ENCODE measurements at regions not wholly inside any gene's neighbourhood (a gene's known extent, or its start where the extent isn't known, plus 50 kb on each side); places are given as distances from the start of the nearest gene placed in this dataset.
"Not testable (repeated sequence)": the region's sequence is repeated elsewhere in the genome, so short reads cannot be mapped to it uniquely, and the experiment has no call there.

- DNase-seq (ENCODE audit: low spot score): no peak
- no peak for FAIRE-seq
Measured at GRCh38 chr14:22213120-22213519, 375.9 kb downstream of the DAD1 start.

GRCh38 chr14:22210906-22211305 lies 378.1 kb downstream of the DAD1 start:
- FAIRE-seq (no peak), DNase-seq (ENCODE audit: low spot score) (no peak)

- DNase-seq (ENCODE audit: low spot score) (no peak), FAIRE-seq (no peak)
Measured at GRCh38 chr14:22210026-22210425, 379.0 kb downstream of the DAD1 start.

GRCh38 chr14:22203036-22203435 lies 386.0 kb downstream of the DAD1 start:
- FAIRE-seq (no peak), DNase-seq (ENCODE audit: low spot score) (no peak)

GRCh38 chr14:22202313-22202712 lies 386.7 kb downstream of the DAD1 start:
- FAIRE-seq: no peak
- DNase-seq (ENCODE audit: low spot score): no peak

- DNase-seq (ENCODE audit: low spot score) (peak; percentile 68), FAIRE-seq (no peak)
Measured at GRCh38 chr14:22200977-22201605, 387.9 kb downstream of the DAD1 start.

- not testable (repeated sequence) for DNase-seq (ENCODE audit: low spot score); FAIRE-seq
Measured at GRCh38 chr14:22200131-22200530, 388.9 kb downstream of the DAD1 start.

GRCh38 chr14:22194664-22195063 lies 394.4 kb downstream of the DAD1 start:
- FAIRE-seq: no peak
- DNase-seq (ENCODE audit: low spot score): no peak

- DNase-seq (ENCODE audit: low spot score) (peak; percentile 30), FAIRE-seq (no peak)
Measured at GRCh38 chr14:22190411-22191191, 398.4 kb downstream of the DAD1 start.

GRCh38 chr14:22189881-22190280 lies 399.1 kb downstream of the DAD1 start:
- DNase-seq (ENCODE audit: low spot score) (no peak), FAIRE-seq (no peak)

GRCh38 chr14:22188318-22188717 lies 400.7 kb downstream of the DAD1 start:
- FAIRE-seq (no peak), DNase-seq (ENCODE audit: low spot score) (no peak)

- DNase-seq (ENCODE audit: low spot score): no peak
- FAIRE-seq: no peak
Measured at GRCh38 chr14:22185789-22186188, 403.2 kb downstream of the DAD1 start.

- DNase-seq (ENCODE audit: low spot score) (no peak), FAIRE-seq (no peak)
Measured at GRCh38 chr14:22185191-22185590, 403.8 kb downstream of the DAD1 start.

- FAIRE-seq: no peak
- DNase-seq (ENCODE audit: low spot score): no peak
Measured at GRCh38 chr14:22184830-22185168, 404.2 kb downstream of the DAD1 start.

- FAIRE-seq: no peak
- DNase-seq (ENCODE audit: low spot score): no peak
Measured at GRCh38 chr14:22184157-22184829, 404.7 kb downstream of the DAD1 start.

GRCh38 chr14:22180045-22180444 lies 409.0 kb downstream of the DAD1 start:
- no peak for DNase-seq (ENCODE audit: low spot score)
- FAIRE-seq: no peak

- DNase-seq (ENCODE audit: low spot score) (no peak), FAIRE-seq (no peak)
Measured at GRCh38 chr14:22179190-22179589, 409.8 kb downstream of the DAD1 start.

- no peak for DNase-seq (ENCODE audit: low spot score)
- no peak for FAIRE-seq
Measured at GRCh38 chr14:22178333-22178839, 410.6 kb downstream of the DAD1 start.

GRCh38 chr14:22177870-22178269 lies 411.2 kb downstream of the DAD1 start:
- no peak for FAIRE-seq
- DNase-seq (ENCODE audit: low spot score): no peak

GRCh38 chr14:22176957-22177356 lies 412.1 kb downstream of the DAD1 start:
- DNase-seq (ENCODE audit: low spot score) (no peak), FAIRE-seq (no peak)

GRCh38 chr14:22175278-22175558 lies 413.8 kb downstream of the DAD1 start:
- DNase-seq (ENCODE audit: low spot score); FAIRE-seq: not testable (repeated sequence)

- FAIRE-seq (no peak), DNase-seq (ENCODE audit: low spot score) (no peak)
Measured at GRCh38 chr14:22174412-22175277, 414.4 kb downstream of the DAD1 start.
